A549 (cell line): ENCODE measurements at regions not wholly inside any gene's neighbourhood (a gene's known extent, or its start where the extent isn't known, plus 50 kb on each side); places are given as distances from the start of the nearest gene placed in this dataset.

Experiments
- RAD21 ChIP-seq, 2 experiments: fragments of >200 bp in 1 of 2; sonication (Bioruptor Twin) in 1 of 2; formaldehyde crosslinking in 1 of 2; IDR thresholded peaks in 1 of 2; conservative IDR thresholded peaks in 1 of 2; 2 replicates in 1 of 2; 3 replicates in 1 of 2; pipeline ENCODE4 v1.6.1; 2012 to 2018; ENCODE audit warnings: inconsistent platforms in 1 of 2
- USF2 ChIP-seq: fragments of 450-650 bp; IDR thresholded peaks from 2 replicates; pipeline ENCODE4 v1.6.1; 2014; ENCODE audit warnings: antibody characterized with exemption
- TF ChIP-seq, protein P1 (sequence below): fragments of >200 bp; sonication (Bioruptor Twin); formaldehyde crosslinking; IDR thresholded peaks from 3 replicates; pipeline ENCODE4 v1.5.1; 2016

DNA sequence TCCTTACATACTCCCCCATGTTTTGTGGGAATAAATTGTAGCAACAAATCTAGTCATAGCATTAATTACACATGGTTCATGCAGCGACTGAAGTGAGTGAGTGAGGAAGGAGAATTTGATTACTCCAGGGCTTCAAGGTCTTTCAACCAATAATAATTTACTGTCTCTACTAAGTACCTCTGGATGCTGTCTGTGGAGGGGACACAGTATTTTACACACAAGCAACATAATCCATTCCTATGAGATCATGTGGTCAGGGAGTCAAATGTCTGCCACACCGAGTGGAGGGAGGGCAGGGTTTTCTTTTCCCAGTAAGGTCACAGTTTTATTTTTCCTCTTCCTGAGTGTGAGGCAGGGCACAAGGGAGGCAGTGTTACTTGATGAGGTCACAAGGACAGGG lies 334.7 kb upstream of the CELF4 start:
- TF ChIP-seq, protein P1, sequence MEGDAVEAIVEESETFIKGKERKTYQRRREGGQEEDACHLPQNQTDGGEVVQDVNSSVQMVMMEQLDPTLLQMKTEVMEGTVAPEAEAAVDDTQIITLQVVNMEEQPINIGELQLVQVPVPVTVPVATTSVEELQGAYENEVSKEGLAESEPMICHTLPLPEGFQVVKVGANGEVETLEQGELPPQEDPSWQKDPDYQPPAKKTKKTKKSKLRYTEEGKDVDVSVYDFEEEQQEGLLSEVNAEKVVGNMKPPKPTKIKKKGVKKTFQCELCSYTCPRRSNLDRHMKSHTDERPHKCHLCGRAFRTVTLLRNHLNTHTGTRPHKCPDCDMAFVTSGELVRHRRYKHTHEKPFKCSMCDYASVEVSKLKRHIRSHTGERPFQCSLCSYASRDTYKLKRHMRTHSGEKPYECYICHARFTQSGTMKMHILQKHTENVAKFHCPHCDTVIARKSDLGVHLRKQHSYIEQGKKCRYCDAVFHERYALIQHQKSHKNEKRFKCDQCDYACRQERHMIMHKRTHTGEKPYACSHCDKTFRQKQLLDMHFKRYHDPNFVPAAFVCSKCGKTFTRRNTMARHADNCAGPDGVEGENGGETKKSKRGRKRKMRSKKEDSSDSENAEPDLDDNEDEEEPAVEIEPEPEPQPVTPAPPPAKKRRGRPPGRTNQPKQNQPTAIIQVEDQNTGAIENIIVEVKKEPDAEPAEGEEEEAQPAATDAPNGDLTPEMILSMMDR, result no peak
- TF ChIP-seq USF2 (no peak), RAD21 (conservative IDR thresholded peaks at IDR 0.05 in 1 of 2, IDR thresholded peaks at IDR 0.05 in 1 of 2) (no peak)
